Body of pancreas (tissue), 4 donors: ENCODE measurements at regions not wholly inside any gene's neighbourhood (a gene's known extent, or its start where the extent isn't known, plus 50 kb on each side); places are given as distances from the start of the nearest gene placed in this dataset.

Source experiments
- POLR2A ChIP-seq, 3 donors: fragments of 450-650 bp; IDR thresholded peaks; one replicate each; pipeline ENCODE4 v1.6.1; 2016; ENCODE audit warnings: antibody characterized with exemption in 3 of 3, mild to moderate bottlenecking in 2 of 3
- TF ChIP-seq, protein P1 (sequence below), 7 experiments: fragments of 450-650 bp in 4 of 7; fragments of 200-600 bp in 3 of 7; sonication (generic) in 3 of 7; IDR thresholded peaks; one replicate each; pipeline ENCODE4 v1.5.1; 2016 to 2019; ENCODE audit warnings: antibody characterized with exemption in 7 of 7

DNA sequence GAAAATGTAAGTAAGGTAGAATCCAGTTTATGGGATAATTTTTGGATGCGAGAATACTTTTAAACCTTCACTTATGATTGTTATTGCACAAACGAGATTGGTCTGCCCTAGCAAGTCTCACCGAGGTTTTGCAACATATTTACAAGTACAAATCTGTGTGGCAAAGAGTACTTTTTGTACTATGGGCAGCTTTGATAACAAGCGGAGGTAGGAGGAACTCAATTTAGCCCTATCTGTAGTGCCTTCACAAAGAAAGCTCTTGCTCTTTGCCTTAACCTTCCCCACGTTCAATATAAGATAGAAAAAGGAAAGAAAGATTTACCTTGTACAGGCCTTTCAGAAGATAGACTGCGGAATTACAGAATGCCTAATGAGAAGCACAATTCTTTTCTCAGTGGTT is 77.5 kb upstream of the HIVEP1 start:
- no peak for TF ChIP-seq POLR2A (IDR thresholded peaks at IDR 0.05)
- TF ChIP-seq, protein P1, sequence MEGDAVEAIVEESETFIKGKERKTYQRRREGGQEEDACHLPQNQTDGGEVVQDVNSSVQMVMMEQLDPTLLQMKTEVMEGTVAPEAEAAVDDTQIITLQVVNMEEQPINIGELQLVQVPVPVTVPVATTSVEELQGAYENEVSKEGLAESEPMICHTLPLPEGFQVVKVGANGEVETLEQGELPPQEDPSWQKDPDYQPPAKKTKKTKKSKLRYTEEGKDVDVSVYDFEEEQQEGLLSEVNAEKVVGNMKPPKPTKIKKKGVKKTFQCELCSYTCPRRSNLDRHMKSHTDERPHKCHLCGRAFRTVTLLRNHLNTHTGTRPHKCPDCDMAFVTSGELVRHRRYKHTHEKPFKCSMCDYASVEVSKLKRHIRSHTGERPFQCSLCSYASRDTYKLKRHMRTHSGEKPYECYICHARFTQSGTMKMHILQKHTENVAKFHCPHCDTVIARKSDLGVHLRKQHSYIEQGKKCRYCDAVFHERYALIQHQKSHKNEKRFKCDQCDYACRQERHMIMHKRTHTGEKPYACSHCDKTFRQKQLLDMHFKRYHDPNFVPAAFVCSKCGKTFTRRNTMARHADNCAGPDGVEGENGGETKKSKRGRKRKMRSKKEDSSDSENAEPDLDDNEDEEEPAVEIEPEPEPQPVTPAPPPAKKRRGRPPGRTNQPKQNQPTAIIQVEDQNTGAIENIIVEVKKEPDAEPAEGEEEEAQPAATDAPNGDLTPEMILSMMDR (IDR thresholded peaks at IDR 0.05), result no peak
